ENCODE measurements at regions not wholly inside any gene's neighbourhood (a gene's known extent, or its start where the extent isn't known, plus 50 kb on each side); places are given as distances from the start of the nearest gene placed in this dataset.

DNA sequence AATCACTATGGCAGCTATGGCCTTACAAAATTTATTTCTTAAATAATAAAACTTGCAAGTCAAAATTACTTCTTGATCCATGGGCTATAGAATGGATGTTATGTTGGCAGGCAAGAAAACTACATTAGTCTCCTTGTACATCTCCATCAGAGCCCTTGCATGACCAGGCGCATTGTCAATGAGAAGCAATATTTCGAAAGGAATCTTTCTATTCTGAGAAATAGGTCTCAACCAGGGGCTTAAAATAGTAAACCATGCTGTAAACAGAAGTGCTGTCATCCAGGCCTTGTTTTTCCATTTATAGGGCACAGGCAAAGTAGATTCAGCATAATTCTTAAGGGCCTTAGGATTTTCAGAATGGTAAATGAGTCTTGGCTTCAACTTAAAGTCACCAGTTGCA, 220.1 kb downstream of the SREK1 start:
- H3K9ac ChIP-seq (ENCODE audit: insufficient read depth, low read depth, low read length), result no peak overlapping the region
- no peaks in the 10 kb centered on the region for H3K9me3 ChIP-seq (ENCODE audit: low read length)
- no peaks in the 10 kb centered on the region for H3K79me2 ChIP-seq (ENCODE audit: insufficient read depth, low read length)
- no peak overlapping the region for H2AFZ ChIP-seq (ENCODE audit: low read length)
- H3K27me3 ChIP-seq (ENCODE audit: control insufficient read depth in 1 of 2, insufficient read depth in 2 of 2, low read length in 2 of 2), result no peaks in the 10 kb centered on the region; a peak in 2 of 5 replicates
- in situ Hi-C loops (cut with HindIII; ENCODE audit: extremely low pct_ligation_motif_present, low pct_unique_long_range_greater_than_20kb), result no loop called here
- DNase-seq (ENCODE audit: low spot score) (no peak), FAIRE-seq (no peak), ATAC-seq (no peak)
- no peaks in the 10 kb centered on the region for H3K4me1 ChIP-seq (ENCODE audit: insufficient read depth, low read length)
- no peaks in the 10 kb centered on the region for H4K20me1 ChIP-seq (ENCODE audit: insufficient read depth, low read length)
- POLR2A ChIA-PET, result no interaction called here
- intact Hi-C loops (cut with micrococcal nuclease; ENCODE audit: unreplicated experiment), result no loop called here
- 58% methylated on average over 2 of the region's 2 CpGs for WGBS (ENCODE audit: low lambda C conversion rate)
- no peak overlapping the region for H3K27ac ChIP-seq (ENCODE audit: extremely low read length, insufficient read depth, low read length)
- CTCF ChIA-PET (ENCODE audit: low intra/inter-chr PET ratio, low total read pairs), result no interaction called here
- H3K36me3 ChIP-seq (replicated peaks in 1 of 2; ENCODE audit: control insufficient read depth in 1 of 2, insufficient read depth in 2 of 2, low read length in 2 of 2), result no peaks in the 10 kb centered on the region
- H3K4me2 ChIP-seq (ENCODE audit: low read depth, low read length), result no peak overlapping the region
- TF ChIP-seq NCOA1 (CRISPR knock-in tag; IDR thresholded peaks at IDR 0.05), result no peak
- no TSS peak for BruUV-seq (replicated peaks)
- no peak overlapping the region for H3K4me3 ChIP-seq (replicated peaks in 1 of 3; ENCODE audit: insufficient read depth in 1 of 3, low read depth in 2 of 3, low read length in 3 of 3)

DNA sequence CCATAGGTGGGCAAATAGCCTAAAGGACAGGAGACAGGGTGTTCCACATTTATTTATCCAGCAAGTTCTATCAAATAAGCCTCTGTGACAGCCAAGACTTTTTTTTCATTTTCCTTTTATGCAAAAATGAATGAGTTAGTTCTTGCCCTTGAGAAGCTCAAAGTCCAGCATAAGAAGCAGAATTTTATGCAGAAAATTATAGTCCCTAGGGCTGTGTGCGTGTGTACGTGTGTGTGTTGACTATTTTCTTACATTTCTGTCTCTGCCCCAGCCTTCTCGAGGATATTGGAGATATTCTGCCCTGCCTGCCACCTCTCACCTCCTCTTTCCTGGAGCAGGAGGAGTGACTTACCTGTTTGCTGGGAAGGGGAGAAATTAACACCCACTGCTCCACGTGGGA, 221.9 kb downstream of the SREK1 start:
- Histone ChIP-seq H3K79me2 (ENCODE audit: insufficient read depth, low read length) (no peaks in the 10 kb centered on the region), H3K27ac (ENCODE audit: extremely low read length, insufficient read depth, low read length) (no peak overlapping the region), H3K9ac (ENCODE audit: insufficient read depth, low read depth, low read length) (no peak overlapping the region), H3K9me3 (ENCODE audit: low read length) (no peaks in the 10 kb centered on the region), H3K4me1 (ENCODE audit: insufficient read depth, low read length) (no peaks in the 10 kb centered on the region), H3K36me3 (replicated peaks in 1 of 2; ENCODE audit: control insufficient read depth in 1 of 2, insufficient read depth in 2 of 2, low read length in 2 of 2) (no peaks in the 10 kb centered on the region), H3K4me3 (replicated peaks in 1 of 3; ENCODE audit: insufficient read depth in 1 of 3, low read depth in 2 of 3, low read length in 3 of 3) (no peak overlapping the region), H3K27me3 (ENCODE audit: control insufficient read depth in 1 of 2, insufficient read depth in 2 of 2, low read length in 2 of 2) (no peaks in the 10 kb centered on the region; a peak in 2 of 5 replicates), H2AFZ (ENCODE audit: low read length) (no peak overlapping the region), H3K4me2 (ENCODE audit: low read depth, low read length) (no peak overlapping the region), H4K20me1 (ENCODE audit: insufficient read depth, low read length) (no peaks in the 10 kb centered on the region)
- intact Hi-C loops (cut with micrococcal nuclease; ENCODE audit: unreplicated experiment), result no loop called here
- in situ Hi-C loops (cut with HindIII; ENCODE audit: extremely low pct_ligation_motif_present, low pct_unique_long_range_greater_than_20kb), result no loop called here
- WGBS (ENCODE audit: low lambda C conversion rate), result 1% methylated on average over 4 of the region's 4 CpGs
- DNase-seq (ENCODE audit: low spot score) (no peak), ATAC-seq (no peak), FAIRE-seq (no peak)
- ChIA-PET CTCF (ENCODE audit: low intra/inter-chr PET ratio, low total read pairs) (no interaction called here), POLR2A (no interaction called here)
- no TSS peak for BruUV-seq (replicated peaks)
- TF ChIP-seq NONO (IDR thresholded peaks at IDR 0.05) (no peak), NONO (CRISPR knock-in tag; conservative IDR thresholded peaks at IDR 0.05) (no peak), ZNF20 (CRISPR knock-in tag; IDR thresholded peaks at IDR 0.05) (no peak), ZFP36L2 (CRISPR knock-in tag; IDR thresholded peaks at IDR 0.05) (no peak), SMC3 (IDR thresholded peaks at IDR 0.05; ENCODE audit: low read length) (no peak), SAFB2 (CRISPR knock-in tag; IDR thresholded peaks at IDR 0.05; ENCODE audit: borderline replicate concordance, low read depth) (no peak), ZSCAN12 (CRISPR knock-in tag; IDR thresholded peaks at IDR 0.05) (no peak), GABPB1 (CRISPR knock-in tag; IDR thresholded peaks at IDR 0.05) (no peak), ZNF841 (CRISPR knock-in tag; IDR thresholded peaks at IDR 0.05; ENCODE audit: borderline replicate concordance) (no peak), ZNF570 (CRISPR knock-in tag; IDR thresholded peaks at IDR 0.05; ENCODE audit: borderline replicate concordance) (no peak), ZNF326 (CRISPR knock-in tag; IDR thresholded peaks at IDR 0.05; ENCODE audit: borderline replicate concordance) (no peak), MAFK (conservative IDR thresholded peaks at IDR 0.05 in 1 of 2, IDR thresholded peaks at IDR 0.05 in 1 of 2; ENCODE audit: low read length in 2 of 2) (no peak)
- TF ChIP-seq, protein P1, sequence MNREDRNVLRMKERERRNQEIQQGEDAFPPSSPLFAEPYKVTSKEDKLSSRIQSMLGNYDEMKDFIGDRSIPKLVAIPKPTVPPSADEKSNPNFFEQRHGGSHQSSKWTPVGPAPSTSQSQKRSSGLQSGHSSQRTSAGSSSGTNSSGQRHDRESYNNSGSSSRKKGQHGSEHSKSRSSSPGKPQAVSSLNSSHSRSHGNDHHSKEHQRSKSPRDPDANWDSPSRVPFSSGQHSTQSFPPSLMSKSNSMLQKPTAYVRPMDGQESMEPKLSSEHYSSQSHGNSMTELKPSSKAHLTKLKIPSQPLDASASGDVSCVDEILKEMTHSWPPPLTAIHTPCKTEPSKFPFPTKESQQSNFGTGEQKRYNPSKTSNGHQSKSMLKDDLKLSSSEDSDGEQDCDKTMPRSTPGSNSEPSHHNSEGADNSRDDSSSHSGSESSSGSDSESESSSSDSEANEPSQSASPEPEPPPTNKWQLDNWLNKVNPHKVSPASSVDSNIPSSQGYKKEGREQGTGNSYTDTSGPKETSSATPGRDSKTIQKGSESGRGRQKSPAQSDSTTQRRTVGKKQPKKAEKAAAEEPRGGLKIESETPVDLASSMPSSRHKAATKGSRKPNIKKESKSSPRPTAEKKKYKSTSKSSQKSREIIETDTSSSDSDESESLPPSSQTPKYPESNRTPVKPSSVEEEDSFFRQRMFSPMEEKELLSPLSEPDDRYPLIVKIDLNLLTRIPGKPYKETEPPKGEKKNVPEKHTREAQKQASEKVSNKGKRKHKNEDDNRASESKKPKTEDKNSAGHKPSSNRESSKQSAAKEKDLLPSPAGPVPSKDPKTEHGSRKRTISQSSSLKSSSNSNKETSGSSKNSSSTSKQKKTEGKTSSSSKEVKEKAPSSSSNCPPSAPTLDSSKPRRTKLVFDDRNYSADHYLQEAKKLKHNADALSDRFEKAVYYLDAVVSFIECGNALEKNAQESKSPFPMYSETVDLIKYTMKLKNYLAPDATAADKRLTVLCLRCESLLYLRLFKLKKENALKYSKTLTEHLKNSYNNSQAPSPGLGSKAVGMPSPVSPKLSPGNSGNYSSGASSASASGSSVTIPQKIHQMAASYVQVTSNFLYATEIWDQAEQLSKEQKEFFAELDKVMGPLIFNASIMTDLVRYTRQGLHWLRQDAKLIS (CRISPR knock-in tag; IDR thresholded peaks at IDR 0.05), result no peak
- TF ChIP-seq, protein P2, sequence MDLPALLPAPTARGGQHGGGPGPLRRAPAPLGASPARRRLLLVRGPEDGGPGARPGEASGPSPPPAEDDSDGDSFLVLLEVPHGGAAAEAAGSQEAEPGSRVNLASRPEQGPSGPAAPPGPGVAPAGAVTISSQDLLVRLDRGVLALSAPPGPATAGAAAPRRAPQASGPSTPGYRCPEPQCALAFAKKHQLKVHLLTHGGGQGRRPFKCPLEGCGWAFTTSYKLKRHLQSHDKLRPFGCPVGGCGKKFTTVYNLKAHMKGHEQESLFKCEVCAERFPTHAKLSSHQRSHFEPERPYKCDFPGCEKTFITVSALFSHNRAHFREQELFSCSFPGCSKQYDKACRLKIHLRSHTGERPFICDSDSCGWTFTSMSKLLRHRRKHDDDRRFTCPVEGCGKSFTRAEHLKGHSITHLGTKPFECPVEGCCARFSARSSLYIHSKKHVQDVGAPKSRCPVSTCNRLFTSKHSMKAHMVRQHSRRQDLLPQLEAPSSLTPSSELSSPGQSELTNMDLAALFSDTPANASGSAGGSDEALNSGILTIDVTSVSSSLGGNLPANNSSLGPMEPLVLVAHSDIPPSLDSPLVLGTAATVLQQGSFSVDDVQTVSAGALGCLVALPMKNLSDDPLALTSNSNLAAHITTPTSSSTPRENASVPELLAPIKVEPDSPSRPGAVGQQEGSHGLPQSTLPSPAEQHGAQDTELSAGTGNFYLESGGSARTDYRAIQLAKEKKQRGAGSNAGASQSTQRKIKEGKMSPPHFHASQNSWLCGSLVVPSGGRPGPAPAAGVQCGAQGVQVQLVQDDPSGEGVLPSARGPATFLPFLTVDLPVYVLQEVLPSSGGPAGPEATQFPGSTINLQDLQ (CRISPR knock-in tag; IDR thresholded peaks at IDR 0.05), result no peak
